Coronary artery (tissue), 2 donors: ENCODE measurements at regions not wholly inside any gene's neighbourhood (a gene's known extent, or its start where the extent isn't known, plus 50 kb on each side); places are given as distances from the start of the nearest gene placed in this dataset.

Experiments used
- DNase-seq: peaks from one replicate; pipeline ENCODE4 v3.0.0-alpha.2; 2017; ENCODE audit warnings: low spot score
- H3K27ac ChIP-seq, 2 donors: fragments of 200-600 bp; sonication (generic); one replicate each; pipeline ENCODE4 v1.5.1; 2016 to 2019
- H3K4me3 ChIP-seq: fragments of 200-600 bp; sonication (generic); 2 replicates; pipeline ENCODE4 v1.5.1; 2016; ENCODE audit warnings: mild to moderate bottlenecking, moderate library complexity
- CTCF ChIP-seq: fragments of 200-600 bp; sonication (generic); IDR thresholded peaks from one replicate; pipeline ENCODE4 v1.5.1; 2019; ENCODE audit warnings: antibody characterized with exemption

GRCh38 chr6:105624021-105624420, 221.1 kb upstream of the PREP start:
- Histone ChIP-seq H3K27ac (no peak overlapping the region), H3K4me3 (no peak overlapping the region)
- no peak for TF ChIP-seq CTCF
- DNase-seq, result no peak

GRCh38 chr6:105622226-105622625, 219.3 kb upstream of the PREP start:
- TF ChIP-seq CTCF, result no peak
- H3K4me3 ChIP-seq, result no peak overlapping the region

GRCh38 chr6:105621564-105622175, 218.8 kb upstream of the PREP start:
- no peak for TF ChIP-seq CTCF
- DNase-seq, result no peak
- Histone ChIP-seq H3K4me3 (no peak overlapping the region), H3K27ac (no peak overlapping the region)

More at GRCh38 chr6:105622226-105622625, 219.3 kb upstream of the PREP start:
- DNase-seq, result no peak
- H3K27ac ChIP-seq, result no peak overlapping the region

- no peak for DNase-seq
- H3K27ac ChIP-seq, result no peak overlapping the region
- no peak for TF ChIP-seq CTCF
- H3K4me3 ChIP-seq, result no peak overlapping the region
Measured at GRCh38 chr6:105620878-105621277, 218.0 kb upstream of the PREP start.

- H3K4me3 ChIP-seq, result no peak overlapping the region
- no peak for TF ChIP-seq CTCF
- DNase-seq, result no peak
- H3K27ac ChIP-seq, result no peak overlapping the region
Measured at GRCh38 chr6:105619971-105620741, 217.3 kb upstream of the PREP start.

GRCh38 chr6:105618247-105618646, 215.4 kb upstream of the PREP start:
- no peak overlapping the region for H3K27ac ChIP-seq
- DNase-seq, result no peak
- no peak overlapping the region for H3K4me3 ChIP-seq
- TF ChIP-seq CTCF, result no peak

GRCh38 chr6:105616521-105616920, 213.6 kb upstream of the PREP start:
- TF ChIP-seq CTCF, result no peak
- DNase-seq, result no peak
- no peak overlapping the region for H3K4me3 ChIP-seq
- H3K27ac ChIP-seq, result no peak overlapping the region
